ENCODE measurements at regions not wholly inside any gene's neighbourhood (a gene's known extent, or its start where the extent isn't known, plus 50 kb on each side); places are given as distances from the start of the nearest gene placed in this dataset.

DNA sequence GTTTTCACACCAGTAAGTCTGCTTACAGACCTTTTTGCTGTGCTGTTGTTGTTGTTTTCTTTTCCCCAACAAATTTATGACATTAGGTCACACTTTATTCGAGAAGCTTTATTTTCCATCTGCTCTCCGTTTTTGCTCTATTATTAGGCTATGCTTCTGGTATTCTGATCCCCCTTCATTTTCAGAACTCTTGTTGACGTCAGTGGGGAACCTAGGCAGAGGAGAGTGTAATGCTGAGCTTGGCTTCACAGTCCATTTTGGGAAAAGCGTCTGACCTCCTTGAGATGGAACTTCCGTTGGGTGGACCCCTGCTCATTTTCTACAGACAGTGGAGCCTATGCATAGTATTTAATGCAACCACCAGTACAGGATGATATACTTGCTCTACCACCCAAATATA, 387.9 kb upstream of the MEF2C start:
- TF ChIP-seq, protein P1, sequence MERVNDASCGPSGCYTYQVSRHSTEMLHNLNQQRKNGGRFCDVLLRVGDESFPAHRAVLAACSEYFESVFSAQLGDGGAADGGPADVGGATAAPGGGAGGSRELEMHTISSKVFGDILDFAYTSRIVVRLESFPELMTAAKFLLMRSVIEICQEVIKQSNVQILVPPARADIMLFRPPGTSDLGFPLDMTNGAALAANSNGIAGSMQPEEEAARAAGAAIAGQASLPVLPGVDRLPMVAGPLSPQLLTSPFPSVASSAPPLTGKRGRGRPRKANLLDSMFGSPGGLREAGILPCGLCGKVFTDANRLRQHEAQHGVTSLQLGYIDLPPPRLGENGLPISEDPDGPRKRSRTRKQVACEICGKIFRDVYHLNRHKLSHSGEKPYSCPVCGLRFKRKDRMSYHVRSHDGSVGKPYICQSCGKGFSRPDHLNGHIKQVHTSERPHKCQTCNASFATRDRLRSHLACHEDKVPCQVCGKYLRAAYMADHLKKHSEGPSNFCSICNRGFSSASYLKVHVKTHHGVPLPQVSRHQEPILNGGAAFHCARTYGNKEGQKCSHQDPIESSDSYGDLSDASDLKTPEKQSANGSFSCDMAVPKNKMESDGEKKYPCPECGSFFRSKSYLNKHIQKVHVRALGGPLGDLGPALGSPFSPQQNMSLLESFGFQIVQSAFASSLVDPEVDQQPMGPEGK (CRISPR knock-in tag; IDR thresholded peaks at IDR 0.05; ENCODE audit: borderline replicate concordance) = no peak
- TF ChIP-seq RARB (CRISPR knock-in tag; IDR thresholded peaks at IDR 0.05) = no peak
- TF ChIP-seq, protein P2, sequence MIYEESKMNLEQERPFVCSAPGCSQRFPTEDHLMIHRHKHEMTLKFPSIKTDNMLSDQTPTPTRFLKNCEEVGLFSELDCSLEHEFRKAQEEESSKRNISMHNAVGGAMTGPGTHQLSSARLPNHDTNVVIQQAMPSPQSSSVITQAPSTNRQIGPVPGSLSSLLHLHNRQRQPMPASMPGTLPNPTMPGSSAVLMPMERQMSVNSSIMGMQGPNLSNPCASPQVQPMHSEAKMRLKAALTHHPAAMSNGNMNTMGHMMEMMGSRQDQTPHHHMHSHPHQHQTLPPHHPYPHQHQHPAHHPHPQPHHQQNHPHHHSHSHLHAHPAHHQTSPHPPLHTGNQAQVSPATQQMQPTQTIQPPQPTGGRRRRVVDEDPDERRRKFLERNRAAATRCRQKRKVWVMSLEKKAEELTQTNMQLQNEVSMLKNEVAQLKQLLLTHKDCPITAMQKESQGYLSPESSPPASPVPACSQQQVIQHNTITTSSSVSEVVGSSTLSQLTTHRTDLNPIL (CRISPR knock-in tag; IDR thresholded peaks at IDR 0.05; ENCODE audit: low read depth) = no peak
- no peak for TF ChIP-seq ISL1 (CRISPR knock-in tag; IDR thresholded peaks at IDR 0.05)
- no peak for TF ChIP-seq TCF4 (CRISPR knock-in tag; IDR thresholded peaks at IDR 0.05; ENCODE audit: borderline replicate concordance)
